Gastroesophageal sphincter (tissue), 4 donors: ENCODE measurements at regions not wholly inside any gene's neighbourhood (a gene's known extent, or its start where the extent isn't known, plus 50 kb on each side); places are given as distances from the start of the nearest gene placed in this dataset.
A peak's percentile ranks its signal among the peaks of the same experiment; 100 is the strongest.

Experiments
- ATAC-seq: fragments of 150-250 bp; one replicate; pipeline ENCODE4 v1.9.1; 2016; ENCODE audit warnings: mild to moderate bottlenecking, moderate library complexity
- H3K27ac ChIP-seq, 4 donors: fragments of 200-600 bp; sonication (generic) in 3 of 4; 1 replicate in 3 of 4; 2 replicates in 1 of 4; pipeline ENCODE4 v1.5.1; 2016 to 2019
- H3K27me3 ChIP-seq: fragments of 200-600 bp; sonication (generic); one replicate; pipeline ENCODE4 v1.5.1; 2019
- H3K36me3 ChIP-seq, 2 donors: fragments of 200-600 bp; sonication (generic); one replicate each; pipeline ENCODE4 v1.5.1; 2019; ENCODE audit warnings: control low read depth in 1 of 2
- H3K4me1 ChIP-seq, 3 donors: fragments of 200-600 bp; sonication (generic); 1 replicate in 2 of 3; 2 replicates in 1 of 3; pipeline ENCODE4 v1.5.1; 2016 to 2019; ENCODE audit warnings: control low read depth in 2 of 3
- H3K4me3 ChIP-seq, 2 donors: fragments of 200-600 bp; sonication (generic); one replicate each; pipeline ENCODE4 v1.5.1; 2019; ENCODE audit warnings: mild to moderate bottlenecking in 1 of 2, moderate library complexity in 1 of 2
- H3K9me3 ChIP-seq, 3 donors: fragments of 200-600 bp; sonication (generic); one replicate each; pipeline ENCODE4 v1.5.1; 2017 to 2019; ENCODE audit warnings: control low read depth in 2 of 3
- CTCF ChIP-seq, 4 experiments: fragments of 200-600 bp in 2 of 4; fragments of 450-650 bp in 2 of 4; sonication (generic) in 1 of 4; IDR thresholded peaks; one replicate each; pipeline ENCODE4 v1.5.1; 2017 to 2019; ENCODE audit warnings: antibody characterized with exemption in 4 of 4, mild to moderate bottlenecking in 2 of 4, moderate library complexity in 2 of 4
- EP300 ChIP-seq: sonication (generic); formaldehyde crosslinking; IDR thresholded peaks from one replicate; pipeline ENCODE4 v1.6.1; 2017; ENCODE audit warnings: antibody characterized with exemption, mild to moderate bottlenecking
- POLR2A ChIP-seq, 2 donors: fragments of 450-650 bp; IDR thresholded peaks; one replicate each; pipeline ENCODE4 v1.6.1; 2017; ENCODE audit warnings: antibody characterized with exemption in 2 of 2, mild to moderate bottlenecking in 2 of 2, moderate library complexity in 1 of 2
- POLR2AphosphoS5 ChIP-seq: sonication (generic); formaldehyde crosslinking; IDR thresholded peaks from one replicate; pipeline ENCODE4 v1.6.1; 2017; ENCODE audit warnings: antibody characterized with exemption
- WGBS, 2 donors: methylation state at CpG; one replicate each; pipeline ENCODE4 v1.1.5; 2018; ENCODE audit warnings: low coverage in 1 of 2; 5-methylcytosine and 5-hydroxymethylcytosine counted together

- no peaks in the 10 kb centered on the region for H3K4me1 ChIP-seq
- peaks cover 0 to 5% (median 0%) of the 10 kb centered on the region in 3 donors for H3K9me3 ChIP-seq
- H3K36me3 ChIP-seq = no peaks in the 10 kb centered on the region
- 49 to 71% methylated on average over 2 of the region's 2 CpGs for WGBS, 2 donors
- H3K4me3 ChIP-seq = no peak overlapping the region
- no peaks in the 10 kb centered on the region for H3K27me3 ChIP-seq
- H3K27ac ChIP-seq = no peak overlapping the region
- TF ChIP-seq CTCF (IDR thresholded peaks at IDR 0.05) (no peak), POLR2AphosphoS5 (no peak), EP300 (no peak), POLR2A (IDR thresholded peaks at IDR 0.05) (no peak)
- ATAC-seq = no peak
Observed at GRCh38 chr9:82458296-82458695, 469.7 kb downstream of the SPATA31D1 start.

- H3K36me3 ChIP-seq = no peaks in the 10 kb centered on the region
- H3K27me3 ChIP-seq = no peaks in the 10 kb centered on the region
- H3K4me3 ChIP-seq = no peak overlapping the region
- no peak for ATAC-seq
- no peaks in the 10 kb centered on the region for H3K9me3 ChIP-seq
- no peak overlapping the region for H3K27ac ChIP-seq
- 60 to 79% methylated on average over 8 to 9 of the region's 11 CpGs for WGBS, 2 donors
- TF ChIP-seq CTCF (IDR thresholded peaks at IDR 0.05) (peak in 1 of 4 experiments; percentile 29), POLR2A (IDR thresholded peaks at IDR 0.05) (no peak), POLR2AphosphoS5 (no peak)
- H3K4me1 ChIP-seq = no peaks in the 10 kb centered on the region
Observed at GRCh38 chr9:82466616-82467260, 478.2 kb downstream of the SPATA31D1 start.

- 36 to 61% methylated on average over 2 of the region's 2 CpGs for WGBS, 2 donors
- Histone ChIP-seq H3K36me3 (no peaks in the 10 kb centered on the region), H3K4me3 (no peak overlapping the region), H3K4me1 (no peaks in the 10 kb centered on the region), H3K9me3 (no peaks in the 10 kb centered on the region), H3K27me3 (no peaks in the 10 kb centered on the region), H3K27ac (no peak overlapping the region)
- no peak for ATAC-seq
- TF ChIP-seq POLR2A (IDR thresholded peaks at IDR 0.05) (no peak), CTCF (IDR thresholded peaks at IDR 0.05) (no peak), POLR2AphosphoS5 (no peak), EP300 (no peak)
Observed at GRCh38 chr9:82467436-82467835, 478.9 kb downstream of the SPATA31D1 start.

GRCh38 chr9:82474235-82474634, 485.7 kb downstream of the SPATA31D1 start:
- TF ChIP-seq POLR2A (IDR thresholded peaks at IDR 0.05) (no peak), EP300 (no peak), POLR2AphosphoS5 (no peak), CTCF (IDR thresholded peaks at IDR 0.05) (no peak)
- ATAC-seq = no peak
- Histone ChIP-seq H3K27ac (no peak overlapping the region), H3K4me3 (no peak overlapping the region), H3K27me3 (no peaks in the 10 kb centered on the region), H3K36me3 (no peaks in the 10 kb centered on the region), H3K9me3 (no peaks in the 10 kb centered on the region), H3K4me1 (no peaks in the 10 kb centered on the region)

GRCh38 chr9:82475584-82476301, 487.2 kb downstream of the SPATA31D1 start:
- Histone ChIP-seq H3K4me1 (no peaks in the 10 kb centered on the region), H3K9me3 (no peaks in the 10 kb centered on the region), H3K27ac (no peak overlapping the region), H3K4me3 (no peak overlapping the region), H3K27me3 (no peaks in the 10 kb centered on the region), H3K36me3 (no peaks in the 10 kb centered on the region)
- TF ChIP-seq POLR2AphosphoS5 (no peak), POLR2A (IDR thresholded peaks at IDR 0.05) (no peak), CTCF (IDR thresholded peaks at IDR 0.05) (no peak), EP300 (no peak)
- no peak for ATAC-seq
- 67 to 85% methylated on average over 4 of the region's 4 CpGs for WGBS, 2 donors
